ENCODE measurements at regions not wholly inside any gene's neighbourhood (a gene's known extent, or its start where the extent isn't known, plus 50 kb on each side); places are given as distances from the start of the nearest gene placed in this dataset.

DNA sequence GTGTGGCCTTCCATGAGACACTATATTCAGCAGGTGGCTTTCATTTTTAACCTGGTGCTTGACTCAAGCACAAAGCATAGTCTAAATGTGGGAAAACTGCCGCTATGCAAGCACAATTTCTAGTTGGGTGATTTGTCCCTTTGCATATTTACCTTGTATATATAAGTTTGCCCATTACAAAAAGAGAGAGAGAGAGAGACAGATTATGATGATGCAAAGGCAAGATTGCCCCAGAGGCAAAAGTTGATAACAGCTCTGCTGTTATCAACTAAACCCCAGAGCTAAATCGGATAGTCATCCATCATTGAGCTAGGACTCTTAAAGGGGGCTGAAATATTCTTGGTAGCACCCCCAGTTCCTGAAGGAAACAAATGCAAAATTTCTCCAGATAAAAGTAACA lies 141.5 kb downstream of the AQP9 start:
- no peak for TF ChIP-seq EZH2 (IDR thresholded peaks at IDR 0.05; ENCODE audit: borderline replicate concordance, insufficient read depth, low read depth, low read length, poor library complexity, severe bottlenecking)
- TF ChIP-seq, protein P1, sequence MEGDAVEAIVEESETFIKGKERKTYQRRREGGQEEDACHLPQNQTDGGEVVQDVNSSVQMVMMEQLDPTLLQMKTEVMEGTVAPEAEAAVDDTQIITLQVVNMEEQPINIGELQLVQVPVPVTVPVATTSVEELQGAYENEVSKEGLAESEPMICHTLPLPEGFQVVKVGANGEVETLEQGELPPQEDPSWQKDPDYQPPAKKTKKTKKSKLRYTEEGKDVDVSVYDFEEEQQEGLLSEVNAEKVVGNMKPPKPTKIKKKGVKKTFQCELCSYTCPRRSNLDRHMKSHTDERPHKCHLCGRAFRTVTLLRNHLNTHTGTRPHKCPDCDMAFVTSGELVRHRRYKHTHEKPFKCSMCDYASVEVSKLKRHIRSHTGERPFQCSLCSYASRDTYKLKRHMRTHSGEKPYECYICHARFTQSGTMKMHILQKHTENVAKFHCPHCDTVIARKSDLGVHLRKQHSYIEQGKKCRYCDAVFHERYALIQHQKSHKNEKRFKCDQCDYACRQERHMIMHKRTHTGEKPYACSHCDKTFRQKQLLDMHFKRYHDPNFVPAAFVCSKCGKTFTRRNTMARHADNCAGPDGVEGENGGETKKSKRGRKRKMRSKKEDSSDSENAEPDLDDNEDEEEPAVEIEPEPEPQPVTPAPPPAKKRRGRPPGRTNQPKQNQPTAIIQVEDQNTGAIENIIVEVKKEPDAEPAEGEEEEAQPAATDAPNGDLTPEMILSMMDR (IDR thresholded peaks at IDR 0.05) = no peak
- ChIA-PET POLR2A (no interaction called here), CTCF (no interaction called here)
- DNase-seq (no peak), ATAC-seq (ENCODE audit: low read depth) (no peak)
- no peaks in the 10 kb centered on the region for H3K36me3 ChIP-seq (replicated peaks in 1 of 2; ENCODE audit: control extremely low read depth in 1 of 2, control insufficient read depth in 1 of 2, extremely low read depth in 1 of 2, insufficient read depth in 2 of 2, low read length in 1 of 2)
- no peaks in the 10 kb centered on the region for H4K20me1 ChIP-seq (ENCODE audit: control insufficient read depth, insufficient read depth, low read length, poor library complexity, severe bottlenecking)
- no peak overlapping the region for H3K4me3 Mint-ChIP-seq
- no peaks in the 10 kb centered on the region for H3K4me1 Mint-ChIP-seq
- no peak overlapping the region for H3K4me3 ChIP-seq (ENCODE audit: control extremely low read depth in 1 of 5, extremely low read depth in 1 of 5, insufficient read depth in 1 of 5, low read depth in 2 of 5, low read length in 4 of 5)
- no CpG with 5 or more reads among the region's 2 CpGs for whole genome bisulfite sequencing (ENCODE audit: insufficient coverage)
- H3K27ac ChIP-seq (ENCODE audit: low read length in 2 of 2) = no peak overlapping the region
- H3K4me1 ChIP-seq (ENCODE audit: control insufficient read depth in 2 of 2, insufficient read depth in 2 of 2, low read length in 2 of 2) = no peaks in the 10 kb centered on the region
- no peaks in the 10 kb centered on the region for H3K27me3 ChIP-seq (replicated peaks in 1 of 4; ENCODE audit: control extremely low read depth in 1 of 4, control insufficient read depth in 3 of 4, insufficient read depth in 4 of 4, low read length in 3 of 4)
- H3K9me3 Mint-ChIP-seq (ENCODE audit: insufficient read depth) = no peaks in the 10 kb centered on the region
- no peak overlapping the region for H3K27ac Mint-ChIP-seq
- H3K4me2 ChIP-seq (replicated peaks; ENCODE audit: low read depth, low read length, poor library complexity, severe bottlenecking) = no peak overlapping the region
- H3K27me3 Mint-ChIP-seq = peaks cover 26% of the 10 kb centered on the region
- H3K9me3 ChIP-seq (ENCODE audit: control extremely low read depth in 1 of 3, control insufficient read depth in 2 of 3, insufficient read depth in 1 of 3, low read length in 2 of 3) = no peaks in the 10 kb centered on the region
- H3K9ac ChIP-seq (ENCODE audit: low read length) = no peak overlapping the region
- H2AFZ ChIP-seq (ENCODE audit: insufficient read depth, low read depth, low read length, poor library complexity, severe bottlenecking) = no peak overlapping the region
- intact Hi-C loops (cut with micrococcal nuclease) = no loop called here
- H3K79me2 ChIP-seq (ENCODE audit: control insufficient read depth, insufficient read depth, low read length) = no peaks in the 10 kb centered on the region

DNA sequence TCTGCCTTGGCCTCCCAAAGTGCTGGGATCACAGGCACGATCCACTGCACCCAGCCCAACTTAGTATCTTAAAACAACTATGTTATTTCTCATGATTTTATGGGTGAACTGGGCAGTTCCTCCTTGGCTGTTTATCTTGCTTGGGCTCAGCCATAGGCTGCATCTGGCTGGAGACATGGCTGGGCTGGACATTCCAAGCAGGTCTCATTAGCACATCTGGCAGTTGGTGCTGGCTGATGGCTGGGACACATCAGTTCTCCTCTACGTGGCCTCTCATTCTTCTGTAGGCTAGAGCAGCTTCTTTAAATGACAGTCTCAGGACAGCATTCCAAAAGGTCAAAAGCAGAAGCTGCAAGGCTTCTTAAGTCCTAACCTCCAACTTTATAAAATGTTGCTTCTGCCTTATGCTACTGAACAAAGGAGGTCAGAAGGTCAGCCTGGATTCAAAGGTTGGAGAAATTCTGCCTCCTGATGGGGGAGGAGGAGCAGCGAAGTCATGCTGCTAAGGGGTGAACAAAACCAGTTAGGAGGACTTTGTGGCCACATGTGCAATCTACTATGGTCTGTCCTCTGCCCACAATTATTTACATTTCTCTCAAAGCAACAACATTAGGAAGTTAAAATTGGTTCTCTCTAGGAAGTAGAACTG lies 144.0 kb downstream of the AQP9 start:
- no peak overlapping the region for H2AFZ ChIP-seq (ENCODE audit: insufficient read depth, low read depth, low read length, poor library complexity, severe bottlenecking)
- no peak overlapping the region for H3K4me3 ChIP-seq (ENCODE audit: control extremely low read depth in 1 of 5, extremely low read depth in 1 of 5, insufficient read depth in 1 of 5, low read depth in 2 of 5, low read length in 4 of 5)
- Mint-ChIP-seq H3K4me3 (no peak overlapping the region), H3K27ac (no peak overlapping the region), H3K4me1 (no peaks in the 10 kb centered on the region), H3K27me3 (peaks cover 29% of the 10 kb centered on the region), H3K9me3 (ENCODE audit: insufficient read depth) (no peaks in the 10 kb centered on the region)
- H3K79me2 ChIP-seq (ENCODE audit: control insufficient read depth, insufficient read depth, low read length) = no peaks in the 10 kb centered on the region
- ChIA-PET CTCF (no interaction called here), POLR2A (no interaction called here)
- WGBS (ENCODE audit: insufficient coverage) = 57% methylated on average over 1 of the region's 3 CpGs
- no peak overlapping the region for H3K9ac ChIP-seq (ENCODE audit: low read length)
- H3K36me3 ChIP-seq (replicated peaks in 1 of 2; ENCODE audit: control extremely low read depth in 1 of 2, control insufficient read depth in 1 of 2, extremely low read depth in 1 of 2, insufficient read depth in 2 of 2, low read length in 1 of 2) = no peaks in the 10 kb centered on the region
- no peaks in the 10 kb centered on the region for H3K27me3 ChIP-seq (replicated peaks in 1 of 4; ENCODE audit: control extremely low read depth in 1 of 4, control insufficient read depth in 3 of 4, insufficient read depth in 4 of 4, low read length in 3 of 4)
- H3K9me3 ChIP-seq (ENCODE audit: control extremely low read depth in 1 of 3, control insufficient read depth in 2 of 3, insufficient read depth in 1 of 3, low read length in 2 of 3) = no peaks in the 10 kb centered on the region
- intact Hi-C loops (cut with micrococcal nuclease) = no loop called here
- no peaks in the 10 kb centered on the region for H3K4me1 ChIP-seq (ENCODE audit: control insufficient read depth in 2 of 2, insufficient read depth in 2 of 2, low read length in 2 of 2)
- H3K4me2 ChIP-seq (replicated peaks; ENCODE audit: low read depth, low read length, poor library complexity, severe bottlenecking) = no peak overlapping the region
- H3K27ac ChIP-seq (ENCODE audit: low read length in 2 of 2) = no peak overlapping the region
- no peak for TF ChIP-seq EZH2 (IDR thresholded peaks at IDR 0.05; ENCODE audit: borderline replicate concordance, insufficient read depth, low read depth, low read length, poor library complexity, severe bottlenecking)
- TF ChIP-seq, protein P1 (IDR thresholded peaks at IDR 0.05) = no peak
- DNase-seq (no peak), ATAC-seq (ENCODE audit: low read depth) (no peak)
- H4K20me1 ChIP-seq (ENCODE audit: control insufficient read depth, insufficient read depth, low read length, poor library complexity, severe bottlenecking) = no peaks in the 10 kb centered on the region

Measured in B cell (primary cell).